GM19023 (cell line): ENCODE measurements at regions not wholly inside any gene's neighbourhood (a gene's known extent, or its start where the extent isn't known, plus 50 kb on each side); places are given as distances from the start of the nearest gene placed in this dataset.

Experiments used
- ATAC-seq: cut with Tn5 transposase; IDR thresholded peaks from one replicate; pipeline ENCODE4 v1.9.1; 2021; ENCODE audit warnings: mild to moderate bottlenecking, moderate library complexity; ENCODE audit not compliant: unreplicated experiment

GRCh38 chr5:124664287-124664686 is 82.2 kb downstream of the ZNF608 start:
- no peak for ATAC-seq

GRCh38 chr5:124663101-124663506 is 83.3 kb downstream of the ZNF608 start:
- ATAC-seq: no peak

DNA sequence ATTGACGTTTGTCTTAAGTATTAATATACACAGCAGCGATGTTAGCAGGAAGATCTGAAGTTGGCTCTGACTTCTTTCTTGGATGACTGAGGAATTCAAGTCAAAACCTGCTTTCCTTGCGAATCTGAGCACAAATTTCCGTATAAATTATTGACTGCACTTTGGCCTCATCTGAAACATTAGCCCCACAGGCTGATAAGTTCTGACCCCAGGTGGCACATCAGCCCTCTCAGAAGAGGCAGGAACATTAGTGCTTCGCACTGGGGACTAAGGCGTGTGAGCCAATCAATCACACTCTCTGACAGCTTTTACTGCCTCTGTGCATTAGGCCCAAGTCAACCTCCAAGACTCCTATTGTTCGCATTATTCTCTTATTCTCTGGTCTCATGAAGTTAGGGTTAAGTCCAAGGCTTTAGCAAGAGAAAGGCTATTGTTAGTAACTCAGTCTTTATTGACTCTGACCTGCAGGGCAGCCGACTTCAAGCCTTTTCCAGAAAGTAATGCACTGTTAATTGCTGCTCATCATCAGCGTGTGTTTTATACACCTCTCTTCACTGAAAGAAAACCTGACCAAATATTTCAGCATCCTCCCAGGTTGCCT is 84.2 kb downstream of the ZNF608 start:
- no peak for ATAC-seq

DNA sequence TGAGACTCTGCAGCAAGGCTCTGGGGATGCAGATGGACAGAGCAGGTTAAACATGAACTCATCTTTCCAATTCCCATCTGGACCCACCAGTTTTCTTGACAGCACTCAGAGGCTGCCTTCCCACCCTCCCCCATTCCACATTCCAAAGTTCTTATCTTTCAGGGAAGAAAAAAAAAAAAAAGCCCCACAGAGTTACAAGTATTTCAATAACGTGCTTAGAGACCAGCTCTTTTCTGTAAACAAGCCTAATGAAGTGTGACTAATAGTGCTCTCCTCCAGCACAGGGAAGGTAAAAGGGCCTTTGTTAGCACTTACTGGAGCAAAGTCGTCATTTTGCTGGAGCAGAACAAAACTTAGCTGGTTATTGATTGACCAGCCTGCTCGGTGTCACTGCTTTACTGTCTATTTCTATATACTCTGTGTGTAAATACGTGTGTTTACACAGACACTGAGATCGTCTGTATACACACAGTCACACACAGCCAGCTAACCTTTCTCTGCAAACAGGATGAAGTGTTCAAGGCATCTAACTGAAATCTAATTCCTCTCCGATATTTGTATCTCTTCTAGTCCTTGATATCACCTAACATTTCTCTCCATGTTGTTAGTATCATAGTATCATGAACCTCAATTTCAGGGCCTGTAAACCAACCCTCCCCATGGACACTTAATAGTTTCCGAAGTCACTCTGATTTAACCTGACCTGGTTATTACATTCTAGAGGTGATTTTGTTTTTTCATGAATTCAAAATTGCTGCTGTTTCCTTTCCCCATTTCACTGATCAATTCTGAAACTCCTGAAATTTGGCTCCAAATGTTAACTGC is 84.9 kb downstream of the ZNF608 start:
- no peak for ATAC-seq

GRCh38 chr5:124660229-124661093 is 86.0 kb downstream of the ZNF608 start:
- ATAC-seq: no peak

GRCh38 chr5:124659798-124660197 is 86.6 kb downstream of the ZNF608 start:
- ATAC-seq: no peak

DNA sequence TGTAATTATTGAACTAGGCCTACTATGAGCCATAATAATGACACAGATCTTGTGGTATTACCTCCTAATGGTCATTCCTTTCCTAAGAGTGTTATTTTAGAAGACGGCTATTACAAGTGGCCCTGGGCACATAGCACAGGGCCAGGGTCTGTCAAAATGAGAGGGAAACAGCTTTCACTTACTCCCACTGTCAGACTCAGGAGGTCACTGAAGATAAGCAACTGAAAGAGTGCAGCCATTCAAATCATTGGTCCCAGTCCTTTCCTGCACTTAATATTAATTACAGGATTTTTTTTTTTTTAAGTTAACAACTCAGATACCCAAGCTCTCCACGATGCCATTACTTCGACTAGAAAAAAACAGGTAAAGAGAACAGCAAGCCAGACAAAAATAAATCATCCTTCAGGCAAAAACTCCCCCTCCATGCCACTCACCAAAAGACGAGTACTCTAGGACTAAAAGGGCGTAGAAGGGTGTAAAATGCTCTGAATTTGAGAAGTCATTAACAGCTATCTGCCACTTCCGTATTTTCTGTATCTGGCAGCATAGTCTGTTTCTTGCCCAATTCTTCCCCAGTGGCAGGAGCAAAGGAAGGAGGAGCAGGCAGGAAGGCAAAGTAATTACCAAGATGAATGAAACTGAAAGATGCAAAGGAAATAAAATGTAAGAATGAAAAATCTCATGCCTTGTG is 87.4 kb downstream of the ZNF608 start:
- no peak for ATAC-seq

- no peak for ATAC-seq
These were observed 90.4 kb downstream of the ZNF608 start for GRCh38 chr5:124655921-124656511.

DNA sequence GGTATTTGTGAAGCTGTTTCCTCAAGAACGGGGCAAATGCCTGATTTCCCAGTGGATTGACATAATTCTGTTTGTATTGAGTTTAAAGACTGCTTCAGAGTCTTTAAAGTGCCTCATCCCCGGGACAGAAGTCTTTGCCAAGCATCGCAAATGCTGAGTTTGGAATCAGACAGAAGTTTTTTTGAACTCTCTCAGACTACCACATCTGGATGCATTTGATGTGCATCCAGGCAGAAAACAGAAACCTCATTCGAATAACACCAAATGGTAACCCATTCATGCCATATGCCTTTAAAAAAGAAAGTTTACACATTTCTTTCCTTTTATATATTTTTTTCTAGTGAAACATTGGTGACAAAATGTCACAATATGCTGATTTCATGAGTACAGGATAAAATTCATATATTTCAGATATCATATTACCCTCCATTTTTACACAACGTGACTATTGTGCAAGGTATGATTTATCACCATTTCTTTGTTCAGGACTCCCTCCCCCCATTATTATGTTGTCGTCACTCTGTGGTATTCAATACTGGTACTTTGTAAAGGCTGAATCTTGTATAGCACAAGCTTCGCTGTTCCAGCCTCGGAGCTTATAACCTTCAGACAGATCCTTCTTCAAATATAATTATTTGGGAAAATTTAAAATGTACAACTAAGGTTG is 91.1 kb downstream of the ZNF608 start:
- no peak for ATAC-seq

DNA sequence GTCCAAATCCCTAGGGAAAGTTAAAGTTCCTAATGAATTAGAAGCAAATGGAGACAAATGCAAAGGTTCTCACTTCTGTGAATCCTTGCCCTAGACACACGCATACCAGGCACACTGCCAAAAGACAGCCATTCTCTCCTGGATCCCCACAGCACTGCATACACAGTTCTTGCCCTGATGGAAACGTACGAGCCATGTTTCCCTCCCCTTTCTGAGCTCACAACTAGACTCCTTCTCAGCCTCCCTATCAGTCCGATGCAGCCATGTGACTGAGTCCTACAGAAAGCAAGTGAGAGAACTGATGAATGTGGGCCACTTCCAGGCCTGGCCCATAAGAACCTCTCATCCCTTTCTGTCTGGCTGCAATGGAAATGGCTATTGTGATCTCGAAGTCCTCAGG is 92.0 kb downstream of the ZNF608 start:
- ATAC-seq: no peak

DNA sequence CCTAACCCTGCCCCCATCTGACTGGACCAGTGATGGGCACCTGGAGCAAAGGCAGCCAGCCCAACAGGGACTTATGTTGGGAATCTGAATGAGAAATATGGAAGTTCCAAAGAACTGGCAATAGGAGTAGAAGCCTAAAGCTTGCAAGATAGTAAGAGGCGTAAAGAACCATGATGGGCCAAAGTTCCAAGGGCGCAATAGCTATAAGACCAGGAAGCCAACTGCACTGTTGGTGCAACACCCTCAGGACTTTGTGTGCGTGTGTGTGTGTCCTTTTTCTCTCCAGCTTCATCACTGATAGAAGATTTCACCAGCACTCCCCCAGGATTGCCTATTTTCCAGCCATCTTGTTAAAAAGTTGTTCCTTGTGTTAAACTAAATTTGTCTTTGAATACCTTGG is 92.8 kb downstream of the ZNF608 start:
- ATAC-seq: no peak

DNA sequence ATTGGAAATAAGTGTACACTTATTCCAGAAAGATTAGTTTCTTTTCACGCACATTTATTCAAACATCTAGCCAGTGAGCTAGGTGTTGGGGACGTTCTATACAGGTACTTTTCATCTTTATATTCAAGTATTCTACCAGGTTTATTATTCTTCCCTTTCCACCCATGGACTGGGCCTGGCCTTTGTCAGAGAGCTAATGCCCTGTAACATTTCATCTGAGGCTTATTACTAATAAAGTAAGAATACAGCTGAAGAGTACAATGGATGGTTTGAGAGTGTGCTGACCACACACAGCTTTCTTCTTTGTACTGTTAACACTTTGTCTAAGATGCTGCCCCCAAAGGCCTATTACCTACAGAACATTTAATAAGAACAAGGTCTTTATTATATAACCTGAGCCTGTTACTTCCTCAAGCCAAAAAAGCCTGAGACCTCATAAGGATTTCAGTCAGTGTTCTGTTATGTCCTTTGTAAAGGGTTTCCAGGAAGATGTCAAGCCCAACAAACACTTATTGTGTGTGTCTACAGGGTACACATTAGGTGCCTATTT is 93.5 kb downstream of the ZNF608 start:
- ATAC-seq: no peak

DNA sequence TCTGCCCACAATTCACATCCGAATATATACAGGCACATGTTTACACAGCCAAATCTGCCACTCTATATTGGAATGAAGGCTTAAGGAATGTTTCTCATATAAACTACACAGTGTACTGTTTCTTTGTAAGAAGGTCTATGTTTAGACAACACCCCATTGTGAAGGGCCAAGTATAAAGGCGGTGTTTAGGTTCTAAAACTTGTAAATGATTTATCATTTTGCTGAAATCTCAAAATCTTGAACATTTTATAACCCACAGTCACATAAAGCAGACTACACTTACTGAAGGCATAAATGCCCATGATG is 94.0 kb downstream of the ZNF608 start:
- ATAC-seq: no peak

GRCh38 chr5:124651663-124652513 is 94.6 kb downstream of the ZNF608 start:
- peak; percentile 38 for ATAC-seq

DNA sequence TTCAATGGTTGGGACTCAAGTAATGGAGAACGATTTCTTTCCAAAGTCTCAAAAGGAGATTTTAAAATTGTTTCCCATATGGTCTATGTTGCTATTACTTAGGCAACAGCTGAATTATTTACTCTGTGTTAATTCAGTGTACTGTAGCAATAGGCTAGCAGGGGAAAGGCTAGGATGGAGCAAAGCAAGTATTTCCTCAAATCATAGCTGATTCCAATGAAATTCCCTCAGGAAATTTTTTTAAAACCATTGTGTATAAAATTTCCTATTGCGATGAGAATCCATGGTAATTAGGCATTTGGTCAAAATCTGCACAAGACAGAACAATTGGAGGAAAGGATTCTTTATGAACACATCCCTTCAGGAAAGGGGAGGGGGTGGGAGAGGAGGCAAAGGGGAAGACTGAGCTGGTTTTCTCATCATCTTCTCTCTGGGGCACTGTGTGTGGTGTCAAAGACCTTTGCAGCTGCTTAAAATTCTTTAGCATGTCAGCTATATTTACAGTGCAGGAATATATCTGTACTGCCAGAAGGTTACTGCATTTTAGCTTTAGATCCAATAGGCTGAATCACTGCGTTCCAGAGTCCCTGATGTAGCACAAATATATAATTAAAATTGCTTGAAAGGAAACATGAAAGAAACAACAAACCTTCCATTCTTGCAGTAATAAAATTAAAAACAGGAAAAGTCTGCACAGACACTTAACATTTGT is 95.3 kb downstream of the ZNF608 start:
- no peak for ATAC-seq

DNA sequence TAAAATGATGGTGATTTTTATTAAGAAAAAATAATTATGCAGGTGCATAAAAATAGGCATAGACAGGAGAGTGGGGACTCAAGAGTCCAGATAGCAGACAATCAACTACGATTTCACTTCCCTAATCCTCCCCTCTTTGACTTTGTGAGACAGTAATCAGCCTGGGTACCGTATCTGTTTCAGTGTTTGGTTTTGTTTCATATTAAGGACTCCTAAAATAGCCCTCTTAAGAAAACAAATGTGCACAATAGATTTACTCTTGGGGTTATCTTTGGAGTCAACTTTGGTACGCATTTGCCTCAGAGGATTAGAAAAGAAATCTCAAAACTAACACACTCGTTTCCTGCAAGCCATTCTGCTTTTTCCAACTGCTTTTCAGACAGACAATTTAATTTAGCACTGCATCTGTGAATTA is 96.3 kb downstream of the ZNF608 start:
- ATAC-seq: peak; percentile 56

GRCh38 chr5:124649491-124650146 is 96.8 kb downstream of the ZNF608 start:
- peak; percentile 81 for ATAC-seq

DNA sequence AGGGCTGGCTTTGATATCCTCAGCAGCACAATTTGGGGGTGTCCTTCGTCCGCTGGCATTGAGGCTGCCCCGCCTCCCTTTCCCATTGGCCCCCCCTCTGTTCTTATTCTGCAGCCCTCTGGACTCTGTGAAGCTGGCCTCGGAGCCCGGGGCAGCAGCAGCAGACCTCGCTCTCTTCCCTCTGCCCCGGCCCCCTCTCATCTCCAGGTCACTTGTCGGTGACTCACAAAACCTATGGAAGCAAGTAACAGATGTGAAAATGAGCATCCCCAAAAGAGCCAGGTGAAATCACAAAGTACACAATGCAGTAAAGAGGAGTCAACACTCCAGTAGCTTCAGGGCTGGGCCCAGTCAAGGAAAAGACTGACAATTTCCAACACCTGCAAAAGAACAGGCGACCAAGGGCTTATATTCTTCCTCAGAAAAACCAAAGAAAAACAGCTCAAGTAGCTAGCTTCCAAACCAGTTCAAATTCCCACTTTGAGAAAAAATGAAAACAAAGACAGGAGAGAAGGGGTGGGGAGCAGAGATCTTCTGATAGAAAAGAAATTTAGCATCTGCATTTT is 97.5 kb downstream of the ZNF608 start:
- ATAC-seq: no peak
